ENCODE measurements at regions not wholly inside any gene's neighbourhood (a gene's known extent, or its start where the extent isn't known, plus 50 kb on each side); places are given as distances from the start of the nearest gene placed in this dataset.

GRCh38 chr5:54644226-54644625 is 126.7 kb downstream of the SNX18 start:
- H3K27me3 ChIP-seq (ENCODE audit: control insufficient read depth in 1 of 2, insufficient read depth in 2 of 2, low read length in 2 of 2): no peaks in the 10 kb centered on the region
- no peak overlapping the region for H3K27ac ChIP-seq (ENCODE audit: low read depth, low read length)
- no peak overlapping the region for H3K4me3 ChIP-seq (ENCODE audit: low read depth in 1 of 2, low read length in 2 of 2)
- H3K36me3 ChIP-seq (ENCODE audit: insufficient read depth, low read length): no peaks in the 10 kb centered on the region
- peaks cover 15% of the 10 kb centered on the region for H3K4me1 ChIP-seq (ENCODE audit: insufficient read depth, low read length)
- no peaks in the 10 kb centered on the region for H3K9me3 ChIP-seq (ENCODE audit: low read length)
- H3K9ac ChIP-seq (ENCODE audit: low read length): no peak overlapping the region

GRCh38 chr5:54643685-54644106 is 126.1 kb downstream of the SNX18 start:
- Histone ChIP-seq H3K27ac (ENCODE audit: low read depth, low read length) (no peak overlapping the region), H3K9me3 (ENCODE audit: low read length) (no peaks in the 10 kb centered on the region), H3K27me3 (ENCODE audit: control insufficient read depth in 1 of 2, insufficient read depth in 2 of 2, low read length in 2 of 2) (no peaks in the 10 kb centered on the region), H3K9ac (ENCODE audit: low read length) (no peak overlapping the region), H3K4me1 (ENCODE audit: insufficient read depth, low read length) (peaks cover 15% of the 10 kb centered on the region), H3K36me3 (ENCODE audit: insufficient read depth, low read length) (no peaks in the 10 kb centered on the region), H3K4me3 (ENCODE audit: low read depth in 1 of 2, low read length in 2 of 2) (no peak overlapping the region)

- H3K4me1 ChIP-seq (ENCODE audit: insufficient read depth, low read length): no peaks in the 10 kb centered on the region
- H3K27me3 ChIP-seq (ENCODE audit: control insufficient read depth in 1 of 2, insufficient read depth in 2 of 2, low read length in 2 of 2): no peaks in the 10 kb centered on the region
- no peak overlapping the region for H3K27ac ChIP-seq (ENCODE audit: low read depth, low read length)
- H3K9ac ChIP-seq (ENCODE audit: low read length): no peak overlapping the region
- no peak overlapping the region for H3K4me3 ChIP-seq (ENCODE audit: low read depth in 1 of 2, low read length in 2 of 2)
- H3K36me3 ChIP-seq (ENCODE audit: insufficient read depth, low read length): no peaks in the 10 kb centered on the region
- no peaks in the 10 kb centered on the region for H3K9me3 ChIP-seq (ENCODE audit: low read length)
Observed at GRCh38 chr5:54639621-54640020, 122.1 kb downstream of the SNX18 start.

- no peak overlapping the region for H3K27ac ChIP-seq (ENCODE audit: low read depth, low read length)
- no peaks in the 10 kb centered on the region for H3K27me3 ChIP-seq (ENCODE audit: control insufficient read depth in 1 of 2, insufficient read depth in 2 of 2, low read length in 2 of 2)
- no peak overlapping the region for H3K9ac ChIP-seq (ENCODE audit: low read length)
- no peaks in the 10 kb centered on the region for H3K9me3 ChIP-seq (ENCODE audit: low read length)
- no peak overlapping the region for H3K4me3 ChIP-seq (ENCODE audit: low read depth in 1 of 2, low read length in 2 of 2)
- H3K36me3 ChIP-seq (ENCODE audit: insufficient read depth, low read length): no peaks in the 10 kb centered on the region
- H3K4me1 ChIP-seq (ENCODE audit: insufficient read depth, low read length): no peaks in the 10 kb centered on the region
Observed at GRCh38 chr5:54638106-54638505, 120.5 kb downstream of the SNX18 start.

- Histone ChIP-seq H3K9me3 (ENCODE audit: low read length) (no peaks in the 10 kb centered on the region), H3K27me3 (ENCODE audit: control insufficient read depth in 1 of 2, insufficient read depth in 2 of 2, low read length in 2 of 2) (no peaks in the 10 kb centered on the region), H3K4me1 (ENCODE audit: insufficient read depth, low read length) (no peaks in the 10 kb centered on the region), H3K9ac (ENCODE audit: low read length) (no peak overlapping the region), H3K27ac (ENCODE audit: low read depth, low read length) (no peak overlapping the region), H3K36me3 (ENCODE audit: insufficient read depth, low read length) (no peaks in the 10 kb centered on the region), H3K4me3 (ENCODE audit: low read depth in 1 of 2, low read length in 2 of 2) (no peak overlapping the region)
Observed at GRCh38 chr5:54637654-54638053, 120.1 kb downstream of the SNX18 start.

- H3K27ac ChIP-seq (ENCODE audit: low read depth, low read length): no peak overlapping the region
- H3K4me3 ChIP-seq (ENCODE audit: low read depth in 1 of 2, low read length in 2 of 2): no peak overlapping the region
- no peaks in the 10 kb centered on the region for H3K27me3 ChIP-seq (ENCODE audit: control insufficient read depth in 1 of 2, insufficient read depth in 2 of 2, low read length in 2 of 2)
- H3K36me3 ChIP-seq (ENCODE audit: insufficient read depth, low read length): no peaks in the 10 kb centered on the region
- no peaks in the 10 kb centered on the region for H3K9me3 ChIP-seq (ENCODE audit: low read length)
- H3K9ac ChIP-seq (ENCODE audit: low read length): no peak overlapping the region
- H3K4me1 ChIP-seq (ENCODE audit: insufficient read depth, low read length): peaks cover 13% of the 10 kb centered on the region
Observed at GRCh38 chr5:54634089-54634488, 116.5 kb downstream of the SNX18 start.

- H3K4me3 ChIP-seq (ENCODE audit: low read depth in 1 of 2, low read length in 2 of 2): no peak overlapping the region
- H3K9ac ChIP-seq (ENCODE audit: low read length): no peak overlapping the region
- no peaks in the 10 kb centered on the region for H3K36me3 ChIP-seq (ENCODE audit: insufficient read depth, low read length)
- no peaks in the 10 kb centered on the region for H3K27me3 ChIP-seq (ENCODE audit: control insufficient read depth in 1 of 2, insufficient read depth in 2 of 2, low read length in 2 of 2)
- no peak overlapping the region for H3K27ac ChIP-seq (ENCODE audit: low read depth, low read length)
- no peaks in the 10 kb centered on the region for H3K9me3 ChIP-seq (ENCODE audit: low read length)
- peaks cover 13% of the 10 kb centered on the region for H3K4me1 ChIP-seq (ENCODE audit: insufficient read depth, low read length)
Observed at GRCh38 chr5:54632131-54632701, 114.7 kb downstream of the SNX18 start.

GRCh38 chr5:54630738-54631359 is 113.3 kb downstream of the SNX18 start:
- no peak overlapping the region for H3K9ac ChIP-seq (ENCODE audit: low read length)
- no peaks in the 10 kb centered on the region for H3K9me3 ChIP-seq (ENCODE audit: low read length)
- no peaks in the 10 kb centered on the region for H3K36me3 ChIP-seq (ENCODE audit: insufficient read depth, low read length)
- H3K4me3 ChIP-seq (ENCODE audit: low read depth in 1 of 2, low read length in 2 of 2): no peak overlapping the region
- no peaks in the 10 kb centered on the region for H3K27me3 ChIP-seq (ENCODE audit: control insufficient read depth in 1 of 2, insufficient read depth in 2 of 2, low read length in 2 of 2)
- H3K4me1 ChIP-seq (ENCODE audit: insufficient read depth, low read length): peaks cover 13% of the 10 kb centered on the region
- H3K27ac ChIP-seq (ENCODE audit: low read depth, low read length): no peak overlapping the region

GRCh38 chr5:54629115-54629514 is 111.6 kb downstream of the SNX18 start:
- no peak overlapping the region for H3K4me3 ChIP-seq (ENCODE audit: low read depth in 1 of 2, low read length in 2 of 2)
- no peak overlapping the region for H3K27ac ChIP-seq (ENCODE audit: low read depth, low read length)
- peaks cover 13% of the 10 kb centered on the region for H3K4me1 ChIP-seq (ENCODE audit: insufficient read depth, low read length)

GRCh38 chr5:54628050-54628449 is 110.5 kb downstream of the SNX18 start:
- H3K4me1 ChIP-seq (ENCODE audit: insufficient read depth, low read length): peaks cover 13% of the 10 kb centered on the region
- no peak overlapping the region for H3K9ac ChIP-seq (ENCODE audit: low read length)
- H3K9me3 ChIP-seq (ENCODE audit: low read length): peaks cover 2% of the 10 kb centered on the region
- H3K36me3 ChIP-seq (ENCODE audit: insufficient read depth, low read length): no peaks in the 10 kb centered on the region
- H3K4me3 ChIP-seq (ENCODE audit: low read depth in 1 of 2, low read length in 2 of 2): no peak overlapping the region
- H3K27ac ChIP-seq (ENCODE audit: low read depth, low read length): no peak overlapping the region
- no peaks in the 10 kb centered on the region for H3K27me3 ChIP-seq (ENCODE audit: control insufficient read depth in 1 of 2, insufficient read depth in 2 of 2, low read length in 2 of 2)

More at GRCh38 chr5:54629115-54629514, 111.6 kb downstream of the SNX18 start:
- no peaks in the 10 kb centered on the region for H3K27me3 ChIP-seq (ENCODE audit: control insufficient read depth in 1 of 2, insufficient read depth in 2 of 2, low read length in 2 of 2)
- H3K9ac ChIP-seq (ENCODE audit: low read length): no peak overlapping the region
- H3K9me3 ChIP-seq (ENCODE audit: low read length): no peaks in the 10 kb centered on the region
- no peaks in the 10 kb centered on the region for H3K36me3 ChIP-seq (ENCODE audit: insufficient read depth, low read length)

GRCh38 chr5:54626407-54626806 is 108.8 kb downstream of the SNX18 start:
- peaks cover 4% of the 10 kb centered on the region for H3K9me3 ChIP-seq (ENCODE audit: low read length)
- no peak overlapping the region for H3K9ac ChIP-seq (ENCODE audit: low read length)
- no peak overlapping the region for H3K4me3 ChIP-seq (ENCODE audit: low read depth in 1 of 2, low read length in 2 of 2)
- H3K27ac ChIP-seq (ENCODE audit: low read depth, low read length): no peak overlapping the region
- peaks cover 1% of the 10 kb centered on the region for H3K4me1 ChIP-seq (ENCODE audit: insufficient read depth, low read length)
- no peaks in the 10 kb centered on the region for H3K27me3 ChIP-seq (ENCODE audit: control insufficient read depth in 1 of 2, insufficient read depth in 2 of 2, low read length in 2 of 2)
- no peaks in the 10 kb centered on the region for H3K36me3 ChIP-seq (ENCODE audit: insufficient read depth, low read length)

All from muscle layer of colon (tissue), 2 donors.